Loucy (cell line): ENCODE measurements at regions not wholly inside any gene's neighbourhood (a gene's known extent, or its start where the extent isn't known, plus 50 kb on each side); places are given as distances from the start of the nearest gene placed in this dataset.

Experiments used
- H2AFZ ChIP-seq: fragments of 200-600 bp; sonication (generic); 2 replicates; pipeline ENCODE4 v1.6.0; 2016; ENCODE audit warnings: antibody characterized with exemption, mild to moderate bottlenecking, low read length, moderate library complexity
- H3F3A ChIP-seq: fragments of 200-600 bp; 2 replicates; pipeline ENCODE4 v1.6.0; 2016; ENCODE audit warnings: antibody characterized with exemption, low read depth, mild to moderate bottlenecking
- H3K27me3 ChIP-seq: fragments of 200-600 bp; sonication (generic); 2 replicates; pipeline ENCODE4 v1.6.1; 2014; ENCODE audit warnings: low read length, mild to moderate bottlenecking; ENCODE audit not compliant: insufficient read depth, poor library complexity, severe bottlenecking
- H3K36me3 ChIP-seq: fragments of 200-600 bp; sonication (generic); 2 replicates; pipeline ENCODE4 v1.6.1; 2016; ENCODE audit warnings: low read length; ENCODE audit not compliant: insufficient read depth
- H3K4me1 ChIP-seq: fragments of 200-600 bp; sonication (generic); 2 replicates; pipeline ENCODE4 v1.5.1; 2014; ENCODE audit warnings: low read length, mild to moderate bottlenecking; ENCODE audit not compliant: insufficient read depth, poor library complexity, severe bottlenecking
- H3K4me2 ChIP-seq: fragments of 200-600 bp; sonication (generic); 2 replicates; pipeline ENCODE4 v1.6.0; 2014; ENCODE audit warnings: antibody characterized with exemption, low read length, low read depth, mild to moderate bottlenecking; ENCODE audit not compliant: poor library complexity, severe bottlenecking
- H3K4me3 ChIP-seq: fragments of 200-600 bp; sonication (generic); 2 replicates; pipeline ENCODE4 v1.5.1; 2014; ENCODE audit warnings: low read length, mild to moderate bottlenecking, mixed read lengths; ENCODE audit not compliant: poor library complexity, severe bottlenecking
- H3K79me2 ChIP-seq: fragments of 200-600 bp; sonication (generic); 2 replicates; pipeline ENCODE4 v1.6.1; 2014; ENCODE audit warnings: low read length; ENCODE audit not compliant: insufficient read depth
- H3K9ac ChIP-seq: fragments of 200-600 bp; sonication (generic); 2 replicates; pipeline ENCODE4 v1.6.0; 2014; ENCODE audit warnings: mild to moderate bottlenecking, low read depth, low read length, moderate library complexity; ENCODE audit not compliant: poor library complexity, severe bottlenecking
- H3K9me2 ChIP-seq: fragments of 200-600 bp; sonication (generic); replicated peaks from 2 replicates; pipeline ENCODE4 v1.6.1; 2016; ENCODE audit warnings: low read depth, low read length, mixed read lengths
- H3K9me3 ChIP-seq: fragments of 200-600 bp; sonication (generic); 2 replicates; pipeline ENCODE4 v1.6.1; 2014; ENCODE audit warnings: mild to moderate bottlenecking, antibody characterized with exemption, low read length, low read depth; ENCODE audit not compliant: insufficient read depth
- H4K20me1 ChIP-seq: fragments of 200-600 bp; sonication (generic); 2 replicates; pipeline ENCODE4 v1.6.0; 2014; ENCODE audit warnings: antibody characterized with exemption, low read length, mild to moderate bottlenecking; ENCODE audit not compliant: insufficient read depth, poor library complexity, severe bottlenecking
- EZH2phosphoT487 ChIP-seq: fragments of 200-600 bp; IDR thresholded peaks from 2 replicates; pipeline ENCODE4 v1.6.1; 2018; ENCODE audit warnings: antibody characterized with exemption, mild to moderate bottlenecking, moderate library complexity, borderline replicate concordance
- TF ChIP-seq, protein P1 (sequence below): fragments of 200-600 bp; sonication (generic); conservative IDR thresholded peaks from 2 replicates; pipeline ENCODE4 v1.5.1; 2014; ENCODE audit warnings: mild to moderate bottlenecking, antibody characterized with exemption, low read length

DNA sequence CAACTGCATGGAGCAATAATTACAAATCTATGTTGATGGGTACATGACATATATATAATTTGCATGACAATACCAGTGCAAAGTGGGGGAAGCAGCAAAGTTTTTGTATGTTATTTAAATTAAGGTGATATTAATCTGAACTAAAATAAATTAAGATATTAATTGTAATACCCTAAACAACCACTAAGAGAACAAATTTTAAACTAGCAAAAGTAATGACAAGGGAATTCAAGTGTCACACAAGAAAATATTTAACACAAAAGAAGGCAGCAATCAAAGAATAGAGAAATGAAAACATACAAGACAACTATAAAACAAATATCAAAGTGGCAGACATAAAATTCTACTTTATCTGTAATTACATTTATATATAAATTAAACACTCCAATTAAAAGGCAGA lies 2003.4 kb downstream of the MAT2B start:
- Histone ChIP-seq H3K27me3 (no peaks in the 10 kb centered on the region), H3K9me2 (no peaks in the 10 kb centered on the region), H3K36me3 (no peaks in the 10 kb centered on the region), H3F3A (no peaks in the 10 kb centered on the region), H3K79me2 (no peaks in the 10 kb centered on the region), H3K4me2 (no peak overlapping the region), H3K4me3 (no peak overlapping the region), H3K4me1 (no peaks in the 10 kb centered on the region), H3K9me3 (no peaks in the 10 kb centered on the region; the same call in 1 of the 2 replicates), H3K9ac (no peak overlapping the region), H4K20me1 (no peaks in the 10 kb centered on the region), H2AFZ (no peak overlapping the region)
- TF ChIP-seq, protein P1, sequence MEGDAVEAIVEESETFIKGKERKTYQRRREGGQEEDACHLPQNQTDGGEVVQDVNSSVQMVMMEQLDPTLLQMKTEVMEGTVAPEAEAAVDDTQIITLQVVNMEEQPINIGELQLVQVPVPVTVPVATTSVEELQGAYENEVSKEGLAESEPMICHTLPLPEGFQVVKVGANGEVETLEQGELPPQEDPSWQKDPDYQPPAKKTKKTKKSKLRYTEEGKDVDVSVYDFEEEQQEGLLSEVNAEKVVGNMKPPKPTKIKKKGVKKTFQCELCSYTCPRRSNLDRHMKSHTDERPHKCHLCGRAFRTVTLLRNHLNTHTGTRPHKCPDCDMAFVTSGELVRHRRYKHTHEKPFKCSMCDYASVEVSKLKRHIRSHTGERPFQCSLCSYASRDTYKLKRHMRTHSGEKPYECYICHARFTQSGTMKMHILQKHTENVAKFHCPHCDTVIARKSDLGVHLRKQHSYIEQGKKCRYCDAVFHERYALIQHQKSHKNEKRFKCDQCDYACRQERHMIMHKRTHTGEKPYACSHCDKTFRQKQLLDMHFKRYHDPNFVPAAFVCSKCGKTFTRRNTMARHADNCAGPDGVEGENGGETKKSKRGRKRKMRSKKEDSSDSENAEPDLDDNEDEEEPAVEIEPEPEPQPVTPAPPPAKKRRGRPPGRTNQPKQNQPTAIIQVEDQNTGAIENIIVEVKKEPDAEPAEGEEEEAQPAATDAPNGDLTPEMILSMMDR, result no peak
- TF ChIP-seq EZH2phosphoT487, result no peak

DNA sequence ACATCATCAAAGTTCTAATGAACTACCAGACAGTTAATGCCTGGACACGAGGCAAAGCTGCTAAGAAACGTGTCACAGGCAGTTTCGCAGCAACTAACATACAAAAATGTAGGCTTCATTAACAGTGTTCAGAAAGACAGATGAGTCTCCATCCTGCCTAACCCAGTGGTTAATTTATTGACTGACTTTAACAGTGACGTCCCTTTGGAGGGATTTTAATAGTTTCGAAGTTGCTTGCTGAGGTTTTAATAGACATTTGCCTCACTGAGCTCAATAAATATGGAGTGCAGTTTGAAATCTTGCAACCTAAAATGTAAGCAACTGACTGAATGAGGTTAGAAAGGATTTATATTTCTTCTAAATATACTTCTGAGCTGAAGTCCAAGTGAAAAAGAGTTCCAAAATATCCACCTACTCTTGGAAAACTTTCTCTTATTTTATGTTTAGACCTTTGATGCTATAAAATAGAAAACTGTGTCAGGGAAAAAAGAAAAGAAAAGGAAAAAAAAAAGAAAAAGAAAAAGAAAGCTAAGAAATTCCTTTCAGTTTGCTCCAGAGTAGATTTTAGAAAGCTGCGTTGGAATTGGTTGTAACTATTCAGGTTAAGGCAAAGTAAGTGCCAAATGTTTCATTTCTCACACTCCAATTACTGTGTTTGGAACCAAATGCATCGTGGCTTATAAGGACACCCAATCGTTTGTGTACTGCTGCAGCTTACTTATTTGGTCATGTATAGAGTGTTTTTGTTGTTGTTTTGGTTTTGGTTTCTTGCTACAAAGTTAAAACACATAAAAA lies 2016.6 kb downstream of the MAT2B start:
- no peaks in the 10 kb centered on the region for H4K20me1 ChIP-seq
- H3K27me3 ChIP-seq, result no peaks in the 10 kb centered on the region
- no peak overlapping the region for H3K4me2 ChIP-seq
- H3K36me3 ChIP-seq, result no peaks in the 10 kb centered on the region
- H3K79me2 ChIP-seq, result no peaks in the 10 kb centered on the region
- H3K9me3 ChIP-seq, result no peaks in the 10 kb centered on the region
- H3K4me3 ChIP-seq, result no peak overlapping the region
- no peaks in the 10 kb centered on the region for H3K4me1 ChIP-seq
- no peak overlapping the region for H3K9ac ChIP-seq
- H2AFZ ChIP-seq, result no peak overlapping the region
- no peak for TF ChIP-seq EZH2phosphoT487
- TF ChIP-seq, protein P1, result no peak
- H3K9me2 ChIP-seq, result no peaks in the 10 kb centered on the region
- no peaks in the 10 kb centered on the region for H3F3A ChIP-seq

DNA sequence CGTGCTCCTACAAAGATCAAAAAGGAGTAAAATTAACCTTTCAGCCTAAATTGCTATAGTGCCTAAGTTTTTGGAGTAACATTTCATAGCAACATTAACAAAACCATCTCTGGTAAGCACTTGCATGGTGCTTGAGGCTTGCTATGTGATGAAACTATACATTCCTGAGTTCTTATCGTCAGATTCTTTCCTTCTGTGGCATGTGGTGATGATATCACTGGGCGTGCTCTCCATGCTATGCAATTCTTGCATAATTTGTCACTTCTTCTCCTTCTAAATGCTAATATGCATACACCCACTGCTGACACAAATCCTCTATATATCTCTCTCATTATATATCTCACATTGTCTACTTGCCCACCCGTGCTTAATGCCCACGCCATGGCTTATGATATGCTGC lies 2019.9 kb downstream of the MAT2B start:
- H3K4me3 ChIP-seq, result no peak overlapping the region
- H3K4me2 ChIP-seq, result no peak overlapping the region
- H3K27me3 ChIP-seq, result no peaks in the 10 kb centered on the region
- H3F3A ChIP-seq, result no peaks in the 10 kb centered on the region
- no peaks in the 10 kb centered on the region for H3K4me1 ChIP-seq
- no peaks in the 10 kb centered on the region for H3K9me2 ChIP-seq
- no peaks in the 10 kb centered on the region for H3K9me3 ChIP-seq
- no peaks in the 10 kb centered on the region for H3K79me2 ChIP-seq
- H3K9ac ChIP-seq, result no peak overlapping the region
- no peaks in the 10 kb centered on the region for H3K36me3 ChIP-seq
- H2AFZ ChIP-seq, result no peak overlapping the region
- TF ChIP-seq, protein P1, result no peak
- TF ChIP-seq EZH2phosphoT487, result no peak
- H4K20me1 ChIP-seq, result no peaks in the 10 kb centered on the region
